GM18505 (cell line): ENCODE measurements at regions not wholly inside any gene's neighbourhood (a gene's known extent, or its start where the extent isn't known, plus 50 kb on each side); places are given as distances from the start of the nearest gene placed in this dataset.

ENCODE experiments used
- ATAC-seq: cut with Tn5 transposase; IDR thresholded peaks from one replicate; pipeline ENCODE4 v1.9.1; 2021; ENCODE audit not compliant: unreplicated experiment
- POLR2A ChIP-seq: IDR thresholded peaks from 4 replicates; pipeline ENCODE4 v1.6.1; 2011; ENCODE audit warnings: borderline replicate concordance; ENCODE audit not compliant: insufficient read depth, insufficient read length; ENCODE audit errors: extremely low read depth

GRCh38 chr13:47454986-47455385 lies 546.1 kb downstream of the SUCLA2 start:
- TF ChIP-seq POLR2A, result no peak
- no peak for ATAC-seq

DNA sequence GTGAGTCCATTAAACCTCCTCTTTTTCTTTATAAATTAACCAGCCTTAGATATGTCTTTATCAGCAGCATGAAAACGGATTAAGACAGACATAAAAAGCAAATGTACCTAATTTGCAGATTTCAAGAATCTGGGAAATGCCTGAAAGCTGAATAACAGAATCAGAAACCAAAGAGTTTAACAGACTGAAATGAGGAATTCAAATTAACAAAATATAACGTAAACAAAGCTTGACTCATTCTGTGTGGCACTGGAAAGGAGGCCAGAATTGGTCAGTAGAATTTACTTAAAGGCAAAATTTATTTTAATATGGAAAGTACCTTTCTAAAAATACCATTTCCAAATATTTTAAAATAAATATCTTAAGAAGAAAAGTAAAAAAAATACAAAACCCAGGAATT lies 540.6 kb upstream of the HTR2A start:
- no peak for TF ChIP-seq POLR2A
- no peak for ATAC-seq

DNA sequence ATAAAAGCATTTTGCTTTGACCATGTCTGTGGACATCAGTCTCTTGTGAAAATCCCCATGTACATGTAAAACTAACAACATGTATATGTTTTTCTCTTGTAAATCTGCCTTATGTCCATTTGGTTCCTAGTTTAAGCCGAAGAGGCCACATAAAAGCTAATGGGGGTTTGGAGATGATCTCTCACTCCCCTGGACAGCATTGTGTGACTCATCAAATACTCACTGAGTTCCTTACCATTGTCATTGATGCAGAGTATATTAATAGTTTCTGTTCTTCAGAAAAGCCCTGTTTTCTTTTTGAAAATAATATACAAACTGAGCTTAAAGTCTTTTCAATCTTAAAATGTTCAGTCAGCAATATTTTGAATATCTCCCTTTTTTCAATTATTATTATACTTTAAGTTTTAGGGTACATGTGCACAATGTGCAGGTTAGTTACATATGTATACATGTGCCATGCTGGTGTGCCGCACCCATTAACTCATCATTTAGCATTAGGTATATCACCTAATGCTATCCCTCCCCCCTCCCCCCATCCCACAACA lies 536.7 kb upstream of the HTR2A start:
- TF ChIP-seq POLR2A, result no peak
- no peak for ATAC-seq

GRCh38 chr13:47426126-47426849 lies 529.4 kb upstream of the HTR2A start:
- ATAC-seq, result no peak
- TF ChIP-seq POLR2A, result no peak

- no peak for ATAC-seq
- no peak for TF ChIP-seq POLR2A
Observed at GRCh38 chr13:47421525-47421924, 524.7 kb upstream of the HTR2A start.

DNA sequence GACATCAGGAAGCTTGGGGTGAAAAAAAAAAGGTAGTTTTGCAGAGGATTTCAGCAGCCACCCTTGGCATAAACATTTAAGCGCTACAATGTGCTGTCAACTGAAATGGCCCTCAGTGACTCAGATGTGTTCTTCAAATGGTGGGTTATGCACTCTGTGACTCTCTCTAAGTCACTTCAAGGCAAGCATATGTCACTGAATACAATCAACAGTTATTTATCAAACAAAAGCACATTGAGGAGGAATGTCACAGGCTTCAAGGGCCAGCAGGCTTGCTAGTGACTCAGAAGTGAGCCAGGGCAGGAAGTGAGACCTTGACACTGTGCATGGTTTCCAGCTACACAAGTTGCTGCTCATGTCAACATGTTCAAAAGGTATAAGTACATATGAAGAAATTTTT lies 523.7 kb upstream of the HTR2A start:
- ATAC-seq, result no peak
- no peak for TF ChIP-seq POLR2A

DNA sequence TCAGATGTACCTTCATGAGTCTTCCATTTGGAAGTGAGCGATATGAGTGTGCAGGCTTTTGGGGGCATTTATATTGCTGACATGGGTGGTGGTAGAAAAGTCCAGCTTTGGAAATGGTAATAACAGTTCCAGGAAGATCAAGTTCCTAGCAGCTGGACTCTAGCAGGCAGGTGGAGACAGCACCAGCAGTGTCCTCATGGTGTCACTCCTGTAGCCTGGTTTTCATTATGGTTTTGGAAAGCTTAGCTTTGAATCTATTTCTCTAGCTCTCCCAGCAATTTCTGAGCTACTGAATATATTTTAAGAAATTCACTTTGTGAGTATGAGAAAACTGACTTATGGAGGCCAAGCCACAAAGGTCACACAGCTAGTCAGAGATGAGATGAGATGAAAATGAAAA lies 523.2 kb upstream of the HTR2A start:
- no peak for TF ChIP-seq POLR2A
- no peak for ATAC-seq

- no peak for ATAC-seq
- TF ChIP-seq POLR2A, result no peak
Observed at GRCh38 chr13:47418206-47418920, 521.5 kb upstream of the HTR2A start.

DNA sequence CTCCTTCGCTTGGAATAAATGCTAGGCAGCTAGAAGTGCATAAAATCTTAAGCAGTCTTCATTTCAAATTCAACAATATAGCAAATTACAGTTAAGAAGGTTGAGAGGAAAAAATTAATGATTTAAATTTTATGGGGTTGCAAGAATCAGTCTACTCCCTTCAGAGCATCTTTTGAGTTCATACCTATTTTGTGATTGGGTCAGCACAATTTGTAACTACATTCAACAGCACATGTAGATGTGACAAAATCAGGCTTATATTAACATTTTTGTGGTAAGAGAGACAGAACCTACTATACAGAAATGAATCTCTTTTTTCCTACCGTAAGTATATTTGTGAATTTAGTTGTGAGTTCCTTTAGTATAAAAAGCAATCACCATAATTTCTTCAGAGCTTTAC lies 520.6 kb upstream of the HTR2A start:
- no peak for TF ChIP-seq POLR2A
- ATAC-seq, result no peak

DNA sequence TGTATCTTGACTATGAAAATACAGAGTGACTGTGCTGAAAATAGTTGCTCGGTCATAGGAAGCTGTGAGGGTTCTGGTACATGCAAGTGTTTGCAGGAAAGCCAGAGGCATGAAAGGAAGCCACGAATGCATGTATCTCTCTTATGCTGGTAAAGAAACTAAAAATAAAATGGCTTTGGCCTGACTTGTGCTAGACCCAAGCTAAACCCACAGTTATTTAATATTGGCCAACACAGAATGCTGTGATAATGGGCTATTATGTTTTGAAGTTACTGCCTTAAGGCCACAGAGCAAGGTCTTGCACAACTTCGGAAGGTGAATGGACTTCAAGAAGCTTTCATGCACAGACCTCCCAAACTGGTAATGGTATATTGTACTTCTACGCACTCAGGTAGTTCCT lies 518.2 kb upstream of the HTR2A start:
- TF ChIP-seq POLR2A, result no peak
- no peak for ATAC-seq

- ATAC-seq, result no peak
- no peak for TF ChIP-seq POLR2A
Observed at GRCh38 chr13:47413526-47413925, 516.7 kb upstream of the HTR2A start.

DNA sequence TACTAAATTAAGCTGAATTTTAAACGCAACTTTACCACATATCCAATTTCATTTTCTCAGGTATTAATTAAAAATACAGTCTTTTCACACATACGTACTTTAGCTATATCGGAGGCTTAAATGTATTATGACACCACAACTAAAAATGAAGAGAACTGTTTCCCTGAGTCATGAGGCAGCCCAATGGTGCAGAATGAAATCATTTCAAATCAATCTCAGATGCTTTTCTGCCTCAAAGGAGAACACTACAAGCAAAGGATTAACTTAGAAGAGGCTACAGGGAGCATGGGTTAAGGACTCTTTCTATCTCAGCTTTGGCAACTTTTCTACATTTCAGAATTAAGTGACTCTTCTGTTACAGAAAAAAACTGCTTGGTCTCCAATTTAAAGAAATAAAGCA lies 516.3 kb upstream of the HTR2A start:
- ATAC-seq, result no peak
- no peak for TF ChIP-seq POLR2A

GRCh38 chr13:47409778-47410177 lies 512.9 kb upstream of the HTR2A start:
- no peak for ATAC-seq
- no peak for TF ChIP-seq POLR2A
